DOHH2 (cell line): ENCODE measurements at regions not wholly inside any gene's neighbourhood (a gene's known extent, or its start where the extent isn't known, plus 50 kb on each side); places are given as distances from the start of the nearest gene placed in this dataset.

Experiments
- H3F3A ChIP-seq: fragments of 200-600 bp; sonication (generic), shearing (Covaris generic); 2 replicates; pipeline ENCODE4 v1.6.0; 2016; ENCODE audit warnings: antibody characterized with exemption, mild to moderate bottlenecking; ENCODE audit not compliant: control insufficient read depth, insufficient read depth
- H3K27ac ChIP-seq: fragments of 200-600 bp; sonication (generic); 2 replicates; pipeline ENCODE4 v1.5.1; 2014; ENCODE audit warnings: low read depth, mild to moderate bottlenecking, low read length, moderate library complexity
- H3K27me3 ChIP-seq: fragments of 200-600 bp; sonication (generic); 2 replicates; pipeline ENCODE4 v1.6.1; 2014; ENCODE audit warnings: mild to moderate bottlenecking, low read length, mixed read lengths; ENCODE audit not compliant: control insufficient read depth
- H3K36me3 ChIP-seq: fragments of 200-600 bp; sonication (generic); 2 replicates; pipeline ENCODE4 v1.6.1; 2014; ENCODE audit warnings: mild to moderate bottlenecking, low read length, moderate library complexity, mixed read lengths; ENCODE audit not compliant: control insufficient read depth
- H3K4me1 ChIP-seq: fragments of 200-600 bp; sonication (generic); 2 replicates; pipeline ENCODE4 v1.6.1; 2014; ENCODE audit warnings: mild to moderate bottlenecking, low read length, mixed read lengths; ENCODE audit not compliant: control insufficient read depth
- H3K4me2 ChIP-seq: fragments of 200-600 bp; sonication (generic); 2 replicates; pipeline ENCODE4 v1.6.0; 2014; ENCODE audit warnings: mild to moderate bottlenecking, low read length, moderate library complexity
- H3K4me3 ChIP-seq: fragments of 200-600 bp; sonication (generic); 2 replicates; pipeline ENCODE4 v1.5.1; 2014; ENCODE audit warnings: mild to moderate bottlenecking, low read length, mixed read lengths
- H3K79me2 ChIP-seq: fragments of 200-600 bp; sonication (generic); 2 replicates; pipeline ENCODE4 v1.6.1; 2014; ENCODE audit warnings: mild to moderate bottlenecking, low read length, mixed read lengths; ENCODE audit not compliant: control insufficient read depth
- H3K9me2 ChIP-seq: fragments of 200-600 bp; sonication (generic); replicated peaks from 2 replicates; pipeline ENCODE4 v1.6.1; 2014; ENCODE audit warnings: mild to moderate bottlenecking, low read length, mixed read lengths; ENCODE audit not compliant: control insufficient read depth
- H3K9me3 ChIP-seq: fragments of 200-600 bp; sonication (generic); 2 replicates; pipeline ENCODE4 v1.6.1; 2014; ENCODE audit warnings: antibody characterized with exemption, low read length, mixed read lengths; ENCODE audit not compliant: control insufficient read depth, insufficient read depth
- H4K20me1 ChIP-seq: fragments of 200-600 bp; sonication (generic); 2 replicates; pipeline ENCODE4 v1.6.0; 2014; ENCODE audit warnings: low read depth, mild to moderate bottlenecking, antibody characterized with exemption, low read length, moderate library complexity; ENCODE audit not compliant: control insufficient read depth, insufficient read depth
- EZH2phosphoT487 ChIP-seq: fragments of 200-600 bp; sonication (generic); IDR thresholded peaks from 2 replicates; pipeline ENCODE4 v1.6.1; 2017; ENCODE audit warnings: borderline replicate concordance, mild to moderate bottlenecking, antibody characterized with exemption, low read length, moderate library complexity, mixed read lengths
- TF ChIP-seq, protein P1 (sequence below): fragments of 200-600 bp; sonication (generic); IDR thresholded peaks from one replicate; pipeline ENCODE4 v1.5.1; 2014; ENCODE audit warnings: antibody characterized with exemption, mild to moderate bottlenecking, low read depth, low read length; ENCODE audit not compliant: poor library complexity, severe bottlenecking

DNA sequence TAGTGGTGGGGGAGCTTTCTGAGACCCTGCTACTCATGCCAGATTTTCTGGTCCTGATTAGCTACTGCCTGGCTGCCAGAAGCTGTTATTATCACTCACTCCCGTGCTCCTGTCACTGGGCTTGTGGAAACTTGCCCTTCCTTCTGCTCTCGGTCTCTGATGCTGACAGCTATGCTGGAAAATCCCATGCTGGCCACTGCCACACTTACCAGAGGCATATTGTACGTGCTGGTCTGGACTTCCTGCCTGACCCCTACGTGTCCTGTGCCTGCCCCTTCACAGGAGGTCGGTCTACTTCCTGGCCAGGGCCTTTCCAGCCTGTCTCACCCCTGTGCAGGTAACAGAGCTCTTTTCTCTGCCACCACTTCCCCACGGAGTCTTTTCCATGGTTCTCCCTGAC lies 149.4 kb upstream of the PLEKHG7 start:
- Histone ChIP-seq H3K36me3 (no peaks in the 10 kb centered on the region), H3K4me3 (no peak overlapping the region), H3K27ac (no peak overlapping the region), H3K4me1 (peaks cover 46% of the 10 kb centered on the region), H3K27me3 (no peaks in the 10 kb centered on the region), H3K9me2 (no peaks in the 10 kb centered on the region), H3K79me2 (no peaks in the 10 kb centered on the region), H3F3A (no peaks in the 10 kb centered on the region), H3K9me3 (no peaks in the 10 kb centered on the region), H4K20me1 (no peaks in the 10 kb centered on the region), H3K4me2 (no peak overlapping the region)
- TF ChIP-seq, protein P1, sequence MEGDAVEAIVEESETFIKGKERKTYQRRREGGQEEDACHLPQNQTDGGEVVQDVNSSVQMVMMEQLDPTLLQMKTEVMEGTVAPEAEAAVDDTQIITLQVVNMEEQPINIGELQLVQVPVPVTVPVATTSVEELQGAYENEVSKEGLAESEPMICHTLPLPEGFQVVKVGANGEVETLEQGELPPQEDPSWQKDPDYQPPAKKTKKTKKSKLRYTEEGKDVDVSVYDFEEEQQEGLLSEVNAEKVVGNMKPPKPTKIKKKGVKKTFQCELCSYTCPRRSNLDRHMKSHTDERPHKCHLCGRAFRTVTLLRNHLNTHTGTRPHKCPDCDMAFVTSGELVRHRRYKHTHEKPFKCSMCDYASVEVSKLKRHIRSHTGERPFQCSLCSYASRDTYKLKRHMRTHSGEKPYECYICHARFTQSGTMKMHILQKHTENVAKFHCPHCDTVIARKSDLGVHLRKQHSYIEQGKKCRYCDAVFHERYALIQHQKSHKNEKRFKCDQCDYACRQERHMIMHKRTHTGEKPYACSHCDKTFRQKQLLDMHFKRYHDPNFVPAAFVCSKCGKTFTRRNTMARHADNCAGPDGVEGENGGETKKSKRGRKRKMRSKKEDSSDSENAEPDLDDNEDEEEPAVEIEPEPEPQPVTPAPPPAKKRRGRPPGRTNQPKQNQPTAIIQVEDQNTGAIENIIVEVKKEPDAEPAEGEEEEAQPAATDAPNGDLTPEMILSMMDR = no peak
- TF ChIP-seq EZH2phosphoT487 = no peak

DNA sequence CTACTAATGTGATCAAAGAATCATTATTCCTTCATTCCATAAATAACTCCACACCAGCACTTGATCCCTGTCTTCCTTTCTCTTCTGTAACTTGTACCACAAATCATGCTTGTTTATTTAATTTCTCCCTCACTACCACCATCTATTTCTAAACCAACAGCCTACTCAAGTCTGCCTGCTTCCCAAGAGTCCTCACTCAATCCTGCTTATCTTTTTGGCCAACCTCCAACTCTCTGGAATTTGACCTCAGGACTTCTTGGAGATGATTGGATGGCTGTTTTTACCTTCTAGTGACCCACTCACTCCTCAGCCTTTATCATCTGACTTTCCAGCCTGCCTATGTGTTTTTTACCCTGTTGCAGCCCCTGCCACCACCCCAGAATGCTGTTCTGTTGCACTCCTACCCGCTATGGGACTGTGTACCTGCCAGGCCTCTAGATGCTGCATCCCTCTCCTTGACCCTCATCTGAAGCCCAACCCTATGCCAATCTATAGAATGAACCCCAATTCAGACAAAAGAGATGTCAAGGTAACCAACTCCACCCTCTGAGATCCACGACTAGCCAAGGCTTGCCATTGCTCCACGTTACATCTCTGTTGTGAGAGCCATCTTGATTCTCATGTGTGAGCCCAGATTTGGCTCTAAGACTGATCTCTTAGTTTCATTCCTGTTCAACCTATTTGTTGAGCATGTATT lies 150.2 kb upstream of the PLEKHG7 start:
- Histone ChIP-seq H3K4me2 (no peak overlapping the region), H3K4me1 (peaks cover 46% of the 10 kb centered on the region), H3K9me2 (no peaks in the 10 kb centered on the region)

DNA sequence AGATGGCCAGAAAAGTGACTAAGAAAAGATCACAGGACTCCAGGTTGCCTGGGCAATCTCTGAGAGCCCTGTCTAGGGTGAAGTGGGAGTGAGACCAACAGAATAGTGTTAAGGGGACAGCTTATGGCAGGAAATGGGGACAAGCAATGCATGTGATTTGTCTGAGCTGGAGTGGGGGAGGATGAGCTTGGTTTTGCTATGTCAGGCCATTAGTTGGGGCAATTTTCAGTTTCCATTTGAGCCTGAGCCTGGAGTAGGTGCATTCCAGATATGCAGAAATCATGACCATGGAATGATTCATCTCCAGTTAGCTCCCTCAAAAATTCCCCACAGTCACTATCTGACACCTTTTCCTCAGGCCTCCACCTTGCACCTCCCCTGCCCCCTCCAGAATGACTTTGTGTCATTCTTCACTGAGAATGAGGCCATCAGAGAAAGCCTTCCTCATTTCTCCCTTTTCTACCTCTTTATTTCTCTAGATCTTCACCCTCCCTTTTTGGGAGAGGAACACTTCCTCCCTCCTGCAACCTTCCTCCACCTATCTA lies 150.9 kb upstream of the PLEKHG7 start:
- H3K27ac ChIP-seq = no peak overlapping the region
- no peak overlapping the region for H3K4me2 ChIP-seq

More for the DNA sequence above, 150.2 kb upstream of the PLEKHG7 start:
- H3K9me3 ChIP-seq = no peaks in the 10 kb centered on the region
- no peaks in the 10 kb centered on the region for H4K20me1 ChIP-seq
- no peaks in the 10 kb centered on the region for H3K79me2 ChIP-seq
- H3K27me3 ChIP-seq = no peaks in the 10 kb centered on the region
- no peaks in the 10 kb centered on the region for H3K36me3 ChIP-seq
- no peak overlapping the region for H3K4me3 ChIP-seq
- TF ChIP-seq, protein P1 = no peak
- TF ChIP-seq EZH2phosphoT487 = no peak
- no peak overlapping the region for H3K27ac ChIP-seq
- H3F3A ChIP-seq = no peaks in the 10 kb centered on the region

More for the DNA sequence above, 150.9 kb upstream of the PLEKHG7 start:
- Histone ChIP-seq H3K4me3 (no peak overlapping the region), H3K79me2 (no peaks in the 10 kb centered on the region), H3K27me3 (no peaks in the 10 kb centered on the region), H3F3A (no peaks in the 10 kb centered on the region), H4K20me1 (no peaks in the 10 kb centered on the region), H3K9me2 (no peaks in the 10 kb centered on the region), H3K4me1 (peaks cover 40% of the 10 kb centered on the region), H3K36me3 (no peaks in the 10 kb centered on the region), H3K9me3 (no peaks in the 10 kb centered on the region)
- TF ChIP-seq, protein P1 = no peak
- no peak for TF ChIP-seq EZH2phosphoT487
